NCI-H146 (cell line): ENCODE measurements at regions not wholly inside any gene's neighbourhood (a gene's known extent, or its start where the extent isn't known, plus 50 kb on each side); places are given as distances from the start of the nearest gene placed in this dataset.
A peak's percentile ranks its signal among the peaks of the same experiment; 100 is the strongest.

Experiments
- DNase-seq: peaks from one replicate; lab custom pipeline; 2025; lab: John Stamatoyannopoulos, UW

DNA sequence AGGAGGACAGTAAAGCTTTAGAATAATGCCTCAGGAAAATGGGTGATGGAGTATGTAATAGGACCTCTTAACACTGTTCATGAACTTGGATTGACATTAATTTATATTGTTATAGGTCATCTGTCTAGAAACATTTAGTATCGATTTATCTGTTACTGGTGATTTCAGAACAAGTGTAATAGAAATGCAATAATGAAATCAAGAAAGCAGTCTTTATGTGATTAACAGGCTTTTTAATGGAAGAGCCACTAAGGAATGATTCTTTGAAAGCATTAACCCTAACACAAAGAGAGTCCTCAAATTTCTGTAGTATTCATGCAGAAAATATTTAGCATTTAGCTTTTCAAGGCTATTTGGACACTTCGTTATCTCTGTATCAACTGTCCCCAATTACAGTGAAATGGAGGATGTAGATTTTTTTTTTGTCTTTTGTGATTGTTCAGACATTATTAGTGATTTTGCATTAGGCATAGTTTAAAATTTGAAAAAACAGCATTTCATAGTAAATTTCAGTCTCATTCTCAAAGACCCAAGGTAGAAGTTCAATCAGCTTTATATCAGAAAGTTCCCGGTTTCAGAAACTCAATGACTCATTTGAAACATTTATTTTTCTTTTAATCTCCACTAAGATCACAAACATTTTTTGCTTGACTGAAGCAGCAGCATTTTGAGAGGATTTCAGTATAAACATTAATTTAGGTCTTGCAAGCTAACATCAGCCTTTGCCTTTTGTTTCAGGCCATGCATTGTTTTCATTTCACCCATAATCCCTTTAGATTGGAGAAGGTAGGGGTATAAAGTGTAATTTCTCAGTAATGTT is 56.3 kb downstream of the AGTR2 start:
- DNase-seq = no peak

- DNase-seq = no peak
Observed at GRCh38 chrX:116230130-116230898, 59.8 kb downstream of the AGTR2 start.

DNA sequence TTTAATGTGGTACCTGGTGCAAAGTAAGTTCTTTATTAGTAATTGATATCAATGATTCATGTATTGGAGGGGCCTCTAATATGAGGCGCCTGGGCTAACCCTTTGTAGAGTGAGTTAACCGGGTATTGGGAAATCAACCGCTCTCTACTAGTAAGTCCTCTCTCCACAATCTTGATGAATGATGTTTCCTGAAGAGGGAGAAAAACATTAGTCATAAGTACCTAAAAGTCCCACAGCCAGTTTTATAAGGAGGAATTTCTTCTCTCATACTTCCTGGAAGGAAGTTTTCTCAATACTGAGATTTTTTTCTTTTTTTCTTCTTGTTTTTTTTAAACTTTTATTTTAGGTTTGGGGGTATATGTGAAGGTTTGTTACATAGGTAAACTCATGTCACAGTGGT is 62.3 kb downstream of the AGTR2 start:
- DNase-seq = no peak

DNA sequence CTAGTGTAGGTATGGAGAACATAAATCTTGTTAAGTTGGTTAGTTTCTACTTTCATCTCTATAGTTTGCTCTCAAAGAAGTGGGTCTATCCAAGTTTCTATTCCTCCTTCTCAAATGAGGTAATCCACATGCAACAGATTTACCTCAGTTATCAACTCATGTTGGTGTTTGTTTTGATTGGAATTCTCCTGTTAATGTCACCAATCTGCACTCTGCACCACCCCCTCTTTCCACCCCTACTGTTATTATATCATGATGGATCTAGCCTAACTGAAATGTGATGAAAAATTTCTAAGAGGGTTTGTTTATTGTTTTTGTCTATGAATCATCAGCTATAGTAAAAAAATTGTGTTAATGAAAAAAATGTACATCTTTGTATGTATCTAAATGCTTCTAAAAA is 66.1 kb downstream of the AGTR2 start:
- DNase-seq = no peak

- DNase-seq = no peak
Observed at GRCh38 chrX:116238093-116238492, 67.5 kb downstream of the AGTR2 start.

GRCh38 chrX:116238567-116239255 is 68.2 kb downstream of the AGTR2 start:
- DNase-seq = no peak

DNA sequence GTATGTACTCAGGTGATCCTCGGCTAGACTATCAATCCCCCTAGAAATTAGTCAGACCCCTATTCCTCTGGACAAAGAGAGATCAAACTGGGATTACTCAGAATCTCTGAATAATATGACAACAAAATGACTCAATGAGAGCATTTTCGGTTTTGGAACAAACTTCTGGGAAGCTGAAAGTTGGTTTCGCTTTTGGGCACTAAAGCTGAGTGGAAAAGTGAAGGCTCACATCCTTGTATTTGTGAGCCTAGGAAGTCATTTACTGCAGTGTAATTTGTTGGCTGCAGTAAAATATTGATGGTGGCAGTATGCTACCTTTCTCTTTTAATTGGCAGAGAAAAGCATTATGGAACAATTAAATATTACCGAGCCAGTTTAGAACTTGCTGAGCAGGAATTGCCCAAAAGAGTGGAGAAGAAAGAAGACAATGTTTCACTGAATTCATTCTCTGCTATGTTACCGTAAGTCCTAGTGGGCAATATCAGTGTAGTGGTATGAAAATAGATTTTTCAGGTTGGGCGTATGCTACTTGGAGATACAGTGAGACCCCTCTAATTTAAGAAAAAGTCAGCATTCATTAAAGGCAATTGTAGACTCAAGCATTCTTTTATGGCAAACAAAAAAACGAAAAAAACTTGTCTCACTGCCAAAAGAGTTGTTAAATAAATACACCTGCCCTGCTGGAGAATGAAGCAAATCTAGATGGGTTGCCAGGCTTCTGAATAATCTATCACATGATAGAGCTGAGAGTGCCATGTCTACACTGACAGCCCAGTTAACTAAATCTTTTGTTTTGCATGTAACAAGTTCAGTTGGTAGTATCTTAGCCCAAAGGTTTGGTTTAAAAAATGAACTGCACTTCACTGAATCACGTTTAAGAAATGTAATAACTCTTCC is 69.6 kb downstream of the AGTR2 start:
- DNase-seq = peak; percentile 25

DNA sequence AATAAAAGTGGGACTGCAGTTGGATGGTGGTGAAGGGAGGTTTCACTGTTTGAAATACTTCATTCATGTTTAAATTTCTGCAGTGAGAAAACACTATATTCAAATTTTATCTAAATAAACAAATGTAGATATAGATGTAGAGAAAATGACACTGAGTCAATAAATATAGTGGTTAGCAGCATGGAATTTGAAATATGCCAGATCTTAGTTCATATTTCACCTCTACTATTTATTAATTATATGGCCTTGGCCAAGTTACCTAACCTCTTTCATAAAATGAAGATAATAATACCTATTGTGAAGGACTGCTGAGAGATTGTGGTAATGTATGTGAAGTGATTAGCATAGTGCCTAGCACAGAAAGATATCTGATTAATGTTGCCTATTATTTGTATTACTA is 70.5 kb downstream of the AGTR2 start:
- no peak for DNase-seq

- DNase-seq = no peak
Observed at GRCh38 chrX:116243039-116243438, 72.5 kb downstream of the AGTR2 start.

DNA sequence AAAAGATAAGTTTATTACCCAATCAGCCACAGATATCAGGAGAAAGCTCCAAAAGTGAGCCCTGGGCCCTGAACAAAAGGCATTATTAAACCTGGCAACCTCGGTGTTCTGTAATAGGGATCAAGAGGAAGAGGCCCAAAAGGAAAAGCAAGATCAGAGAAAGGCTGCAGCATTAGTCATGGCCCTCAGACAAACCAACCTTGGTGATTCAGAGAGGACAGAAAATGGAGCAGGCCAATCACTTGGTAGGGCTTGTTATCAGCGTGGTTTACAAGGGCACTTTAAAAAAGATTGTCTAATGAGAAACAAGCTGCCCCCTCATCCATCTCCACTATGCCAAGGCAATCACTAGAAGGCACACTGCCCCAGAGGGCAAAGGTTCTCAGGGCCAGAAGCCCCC is 75.7 kb downstream of the AGTR2 start:
- DNase-seq = no peak

DNA sequence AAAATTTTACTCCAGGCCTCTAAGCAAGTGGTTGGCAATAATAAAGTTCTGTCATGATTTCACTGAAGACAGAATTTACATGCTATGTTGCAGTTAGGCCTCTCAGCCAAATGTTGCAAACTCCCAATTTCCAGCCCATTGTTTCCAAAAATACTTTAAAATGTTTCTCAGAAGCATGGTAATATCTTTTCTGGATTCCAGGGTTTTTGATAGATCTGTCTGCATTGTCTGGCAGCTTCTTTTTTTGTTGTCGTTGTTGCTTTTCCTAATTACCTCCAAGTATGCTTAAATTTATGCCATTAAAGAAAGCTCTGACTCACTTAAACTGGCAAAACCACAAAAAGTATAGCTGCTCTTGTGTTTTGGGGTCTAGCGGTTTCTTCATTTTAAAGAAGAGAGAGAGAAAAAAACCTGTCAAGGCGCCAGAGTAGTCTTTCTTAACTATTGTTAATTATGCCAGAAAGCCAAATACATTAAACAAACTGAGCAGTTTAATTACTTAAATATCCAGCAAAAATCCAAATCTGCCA is 97.0 kb downstream of the AGTR2 start:
- no peak for DNase-seq

DNA sequence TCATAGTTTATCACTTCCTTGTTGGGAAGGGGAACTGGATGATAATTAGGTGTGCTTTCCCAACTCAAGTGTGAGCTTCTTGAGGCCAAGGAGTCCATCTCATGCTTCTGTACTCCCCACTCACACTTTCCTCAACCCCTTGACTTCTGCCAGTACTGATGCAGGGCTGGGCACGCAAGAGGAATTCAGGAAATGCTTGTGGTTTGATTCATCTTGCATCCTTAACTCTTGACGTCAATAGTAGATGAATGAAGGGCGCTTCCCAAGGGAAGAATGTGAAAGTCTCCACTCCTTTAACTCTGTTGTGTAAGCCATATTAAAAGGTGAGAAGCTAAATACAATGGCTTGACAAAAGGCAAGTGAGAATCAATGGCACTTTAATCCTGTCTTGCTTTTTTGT is 101.8 kb downstream of the AGTR2 start:
- no peak for DNase-seq

GRCh38 chrX:116272861-116273260 is 102.3 kb downstream of the AGTR2 start:
- no peak for DNase-seq

DNA sequence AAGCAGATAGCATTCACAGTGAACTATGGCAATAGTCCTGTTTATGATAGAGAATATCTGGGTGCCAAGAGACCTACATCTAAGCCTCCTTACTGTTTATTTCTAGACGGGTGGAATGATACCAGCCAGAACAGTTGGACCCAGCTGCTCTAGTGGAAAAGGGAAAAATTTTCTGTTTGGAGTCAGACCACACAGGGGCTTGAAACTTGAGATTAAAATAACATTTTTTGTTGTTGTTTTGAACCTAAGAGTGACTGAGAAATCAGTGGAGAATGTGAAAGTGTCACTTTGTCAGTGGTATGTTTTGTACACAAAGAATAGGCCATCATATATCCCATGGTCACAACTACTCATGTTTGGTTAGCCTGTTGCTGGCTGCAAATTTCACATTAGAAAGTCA is 105.7 kb downstream of the AGTR2 start:
- DNase-seq = no peak

- no peak for DNase-seq
Observed at GRCh38 chrX:116277351-116278225, 107.0 kb downstream of the AGTR2 start.

DNA sequence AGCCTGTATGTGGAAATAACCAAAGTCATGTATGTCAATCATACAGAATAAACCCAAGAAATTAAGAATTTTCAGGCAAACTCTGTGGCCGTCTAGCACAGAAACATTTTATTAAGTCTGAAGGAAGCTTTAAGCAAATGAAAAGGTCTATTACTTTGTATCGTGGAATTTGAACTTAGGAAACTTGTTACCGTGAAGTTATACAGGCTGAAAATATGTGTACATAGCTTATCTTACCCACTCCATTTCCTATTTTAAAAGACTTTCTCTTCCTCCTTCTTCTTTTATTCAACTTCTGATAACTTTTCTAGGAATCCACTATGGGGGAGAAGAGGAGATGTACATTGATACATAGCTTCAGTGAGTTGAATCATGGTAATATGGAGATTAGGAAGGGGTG is 108.3 kb downstream of the AGTR2 start:
- no peak for DNase-seq

DNA sequence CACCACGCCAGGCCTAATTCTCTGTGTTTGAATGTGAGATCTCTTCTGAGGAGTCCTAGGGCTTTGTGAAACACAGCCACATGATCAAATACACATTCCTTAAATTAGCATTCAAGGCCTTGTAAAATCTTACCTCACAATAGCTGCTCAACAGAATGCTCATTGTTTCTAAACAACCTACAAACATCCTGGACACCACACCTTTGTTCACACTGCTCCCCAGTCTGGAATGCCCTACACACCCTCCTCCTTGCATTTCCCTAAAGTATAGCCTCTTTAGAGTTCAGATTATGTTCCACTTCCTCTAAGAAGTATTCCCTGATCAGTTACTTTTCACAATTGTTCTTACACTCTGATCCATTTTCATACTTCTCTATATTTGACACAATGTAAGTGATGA is 110.6 kb downstream of the AGTR2 start:
- DNase-seq = no peak

DNA sequence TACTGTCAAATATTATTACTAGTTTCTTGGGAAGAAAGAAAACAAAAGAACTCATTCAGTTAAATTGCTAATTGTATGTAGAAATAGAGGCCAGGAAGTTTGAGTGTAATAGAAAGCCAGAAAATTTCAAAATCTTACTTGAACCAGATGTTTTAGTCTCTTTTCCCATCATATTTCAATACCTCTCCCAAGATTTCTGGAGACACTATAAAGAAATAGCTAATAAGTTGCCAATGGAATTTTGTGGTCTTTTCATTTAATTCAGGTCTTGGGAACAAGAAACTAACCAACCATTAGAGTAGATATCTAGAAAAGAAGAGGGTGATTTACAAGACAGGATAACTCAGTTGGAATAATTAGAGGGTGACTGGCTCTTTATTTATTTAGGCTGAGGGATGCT is 112.2 kb downstream of the AGTR2 start:
- DNase-seq = no peak

- no peak for DNase-seq
Observed at GRCh38 chrX:116284400-116284799, 113.9 kb downstream of the AGTR2 start.

DNA sequence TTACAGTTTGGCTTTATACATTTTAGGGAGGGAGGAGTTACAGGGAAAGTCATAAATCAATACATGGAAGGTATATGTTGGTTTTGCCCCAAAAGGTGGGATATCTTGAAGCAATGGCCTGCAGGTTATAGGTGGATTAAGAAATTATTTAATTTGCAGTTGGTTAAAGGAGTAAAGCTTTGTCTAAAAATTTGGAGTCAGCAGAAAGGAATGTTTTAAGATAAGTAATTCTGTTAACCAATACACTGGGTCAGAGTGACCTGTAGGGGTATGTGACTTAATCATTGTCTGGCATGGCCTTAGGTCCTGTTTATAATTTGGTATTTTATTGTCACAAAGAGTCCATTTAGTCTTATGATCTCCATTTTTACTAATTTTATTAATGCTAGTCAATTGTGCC is 115.0 kb downstream of the AGTR2 start:
- DNase-seq = no peak

- DNase-seq = no peak
Observed at GRCh38 chrX:116289592-116289991, 119.0 kb downstream of the AGTR2 start.
